ENCODE measurements at regions not wholly inside any gene's neighbourhood (a gene's known extent, or its start where the extent isn't known, plus 50 kb on each side); places are given as distances from the start of the nearest gene placed in this dataset.

DNA sequence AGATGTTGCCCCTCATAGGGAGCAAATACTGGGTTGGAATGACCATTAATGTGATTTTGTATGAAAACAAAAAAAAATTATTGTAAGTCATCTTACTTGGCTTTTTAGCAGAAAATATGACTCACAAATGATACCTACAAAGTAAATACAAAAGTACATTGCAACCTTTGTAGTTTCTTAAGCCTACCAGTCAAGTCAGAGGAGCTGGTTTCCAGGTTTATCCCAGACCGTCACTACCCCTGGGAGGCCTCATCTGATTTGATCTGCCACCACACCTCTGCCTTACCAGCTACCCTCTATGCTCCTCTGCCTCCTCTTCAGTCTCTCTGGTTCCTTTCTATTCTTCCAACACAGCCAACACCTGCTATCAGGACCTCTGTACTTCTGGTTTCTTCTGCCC, 349.9 kb upstream of the CCNH start:
- H3K4me3 ChIP-seq: no peak overlapping the region
- 88 to 91% methylated on average over 1 of the region's 1 CpG for WGBS, 2 donors

DNA sequence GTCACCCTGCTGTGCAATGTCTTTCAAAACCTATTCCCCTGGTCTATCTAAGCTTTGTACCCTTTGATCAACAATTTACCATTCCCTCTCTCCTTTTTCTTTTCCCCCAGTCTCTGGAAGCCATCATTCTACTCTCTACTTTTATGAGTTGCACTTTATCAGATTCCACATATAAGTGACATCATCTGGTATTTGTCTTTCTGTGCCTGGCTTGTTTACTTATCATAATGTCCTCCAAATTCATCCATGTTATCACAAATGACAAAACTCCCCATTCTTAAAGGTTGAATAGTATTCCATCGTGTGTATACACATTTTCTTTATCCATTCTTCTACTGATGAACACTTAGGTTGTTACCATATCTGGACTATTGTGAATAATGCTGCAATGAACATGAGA, 344.2 kb upstream of the CCNH start:
- Histone ChIP-seq H3K4me1 (no peaks in the 10 kb centered on the region), H3K27me3 (no peaks in the 10 kb centered on the region), H3K27ac (no peak overlapping the region), H3K4me3 (no peak overlapping the region), H3K9me3 (no peaks in the 10 kb centered on the region), H3K36me3 (no peaks in the 10 kb centered on the region)
- WGBS, 2 donors: 76 to 79% methylated on average over 1 of the region's 1 CpG
- TF ChIP-seq EP300 (IDR thresholded peaks at IDR 0.05): no peak
- TF ChIP-seq, protein P1, sequence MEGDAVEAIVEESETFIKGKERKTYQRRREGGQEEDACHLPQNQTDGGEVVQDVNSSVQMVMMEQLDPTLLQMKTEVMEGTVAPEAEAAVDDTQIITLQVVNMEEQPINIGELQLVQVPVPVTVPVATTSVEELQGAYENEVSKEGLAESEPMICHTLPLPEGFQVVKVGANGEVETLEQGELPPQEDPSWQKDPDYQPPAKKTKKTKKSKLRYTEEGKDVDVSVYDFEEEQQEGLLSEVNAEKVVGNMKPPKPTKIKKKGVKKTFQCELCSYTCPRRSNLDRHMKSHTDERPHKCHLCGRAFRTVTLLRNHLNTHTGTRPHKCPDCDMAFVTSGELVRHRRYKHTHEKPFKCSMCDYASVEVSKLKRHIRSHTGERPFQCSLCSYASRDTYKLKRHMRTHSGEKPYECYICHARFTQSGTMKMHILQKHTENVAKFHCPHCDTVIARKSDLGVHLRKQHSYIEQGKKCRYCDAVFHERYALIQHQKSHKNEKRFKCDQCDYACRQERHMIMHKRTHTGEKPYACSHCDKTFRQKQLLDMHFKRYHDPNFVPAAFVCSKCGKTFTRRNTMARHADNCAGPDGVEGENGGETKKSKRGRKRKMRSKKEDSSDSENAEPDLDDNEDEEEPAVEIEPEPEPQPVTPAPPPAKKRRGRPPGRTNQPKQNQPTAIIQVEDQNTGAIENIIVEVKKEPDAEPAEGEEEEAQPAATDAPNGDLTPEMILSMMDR (IDR thresholded peaks at IDR 0.05): no peak
- TF ChIP-seq POLR2A (IDR thresholded peaks at IDR 0.05): no peak
- DNase-seq (ENCODE audit: low spot score in 2 of 2): no peak

More for the DNA sequence above, 349.9 kb upstream of the CCNH start:
- no peaks in the 10 kb centered on the region for H3K27me3 ChIP-seq
- no peaks in the 10 kb centered on the region for H3K36me3 ChIP-seq
- no peak for TF ChIP-seq POLR2A (IDR thresholded peaks at IDR 0.05)
- no peaks in the 10 kb centered on the region for H3K9me3 ChIP-seq
- H3K4me1 ChIP-seq: no peaks in the 10 kb centered on the region
- no peak overlapping the region for H3K27ac ChIP-seq
- no peak for DNase-seq (ENCODE audit: low spot score in 2 of 2)

DNA sequence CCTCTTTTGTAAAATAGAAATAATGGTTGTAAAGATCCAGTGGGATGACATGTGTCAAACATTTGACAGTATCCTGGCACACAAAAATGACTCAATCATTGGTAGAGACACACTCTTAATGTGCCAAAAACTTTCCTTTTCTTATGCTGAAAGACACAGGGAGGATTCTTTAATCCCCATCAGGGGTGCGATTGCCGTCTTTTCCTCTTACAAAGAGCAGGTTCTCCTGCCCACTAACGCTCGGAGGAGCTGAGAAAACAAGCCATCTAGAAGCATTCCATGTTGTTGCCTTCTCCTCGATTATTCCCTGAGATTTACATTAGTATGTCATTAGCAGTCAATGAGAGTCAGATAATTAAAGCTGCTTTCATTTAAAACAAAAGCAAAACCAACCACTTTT, 342.6 kb upstream of the CCNH start:
- no peak overlapping the region for H3K4me3 ChIP-seq
- 51 to 53% methylated on average over 5 of the region's 5 CpGs for WGBS, 2 donors
- H3K9me3 ChIP-seq: no peaks in the 10 kb centered on the region
- no peak overlapping the region for H3K27ac ChIP-seq
- no peaks in the 10 kb centered on the region for H3K4me1 ChIP-seq
- no peak for TF ChIP-seq POLR2A (IDR thresholded peaks at IDR 0.05)
- TF ChIP-seq EP300 (IDR thresholded peaks at IDR 0.05): no peak
- TF ChIP-seq, protein P1 (IDR thresholded peaks at IDR 0.05): no peak
- no peaks in the 10 kb centered on the region for H3K27me3 ChIP-seq
- DNase-seq (ENCODE audit: low spot score in 2 of 2): no peak
- H3K36me3 ChIP-seq: no peaks in the 10 kb centered on the region

DNA sequence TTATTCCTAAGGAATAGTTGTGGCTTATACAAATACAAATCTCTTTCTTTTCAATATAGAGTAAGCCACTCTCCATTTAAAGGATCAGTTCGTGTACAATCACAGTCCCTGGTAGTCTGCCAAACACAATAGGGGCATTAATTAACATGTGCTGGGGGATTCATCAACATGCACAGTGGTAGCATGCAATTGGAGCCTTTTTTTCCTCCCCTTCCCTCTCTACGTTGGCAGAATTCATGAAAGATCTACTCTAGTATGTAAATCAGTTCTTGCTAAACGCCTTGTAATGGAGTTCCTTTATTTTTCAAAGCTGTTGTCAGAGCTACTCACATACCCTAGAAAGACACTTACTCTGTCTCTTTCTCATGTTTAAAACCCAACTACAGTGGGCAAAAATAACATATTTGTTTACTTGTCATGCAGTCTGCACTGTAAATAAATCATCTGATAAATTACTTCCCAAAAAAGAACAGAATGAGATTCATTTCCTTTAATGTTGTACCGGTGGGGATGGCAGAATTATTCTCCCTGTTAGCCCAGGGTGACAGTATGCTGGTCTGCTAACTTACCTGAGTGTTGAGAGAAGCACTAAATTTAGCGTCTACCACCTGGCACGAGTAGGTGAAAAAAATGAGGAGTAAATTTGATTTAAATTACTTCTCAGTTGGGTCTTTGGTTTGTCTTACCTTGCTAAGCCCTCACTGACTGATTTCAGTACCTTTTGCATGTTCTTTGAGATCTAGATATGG, 341.5 kb upstream of the CCNH start:
- no peak for DNase-seq (ENCODE audit: low spot score in 2 of 2)
- no peaks in the 10 kb centered on the region for H3K4me1 ChIP-seq
- H3K27ac ChIP-seq: no peak overlapping the region
- WGBS, 2 donors: 24 to 29% methylated on average over 6 of the region's 6 CpGs
- no peak for TF ChIP-seq EP300 (IDR thresholded peaks at IDR 0.05)
- TF ChIP-seq, protein P1 (IDR thresholded peaks at IDR 0.05): no peak
- TF ChIP-seq POLR2A (IDR thresholded peaks at IDR 0.05): no peak
- H3K4me3 ChIP-seq: no peak overlapping the region
- no peaks in the 10 kb centered on the region for H3K36me3 ChIP-seq
- no peaks in the 10 kb centered on the region for H3K27me3 ChIP-seq
- H3K9me3 ChIP-seq: no peaks in the 10 kb centered on the region

DNA sequence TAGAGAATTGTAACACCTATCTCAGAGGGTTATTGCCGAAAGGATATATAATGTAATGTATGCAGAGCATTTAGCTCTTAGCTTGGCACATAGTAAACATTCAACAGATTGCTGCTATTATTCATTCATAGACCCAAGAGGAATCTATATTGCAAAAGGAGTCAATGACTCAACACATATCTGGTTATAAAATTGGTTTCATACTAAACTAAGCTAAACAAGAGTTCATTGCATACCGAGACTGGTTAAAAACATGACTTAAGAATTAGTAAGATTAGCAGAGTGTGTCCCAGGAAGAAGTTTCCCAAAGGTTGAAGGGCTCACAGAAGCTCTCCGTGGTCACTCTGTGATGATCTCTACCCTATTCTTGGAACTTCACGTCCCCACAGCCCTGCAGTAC, 339.6 kb upstream of the CCNH start:
- Histone ChIP-seq H3K27me3 (no peaks in the 10 kb centered on the region), H3K4me1 (no peaks in the 10 kb centered on the region), H3K9me3 (no peaks in the 10 kb centered on the region), H3K27ac (no peak overlapping the region), H3K4me3 (no peak overlapping the region), H3K36me3 (no peaks in the 10 kb centered on the region)
- WGBS, 2 donors: 82 to 84% methylated on average over 4 of the region's 4 CpGs
- TF ChIP-seq POLR2A (IDR thresholded peaks at IDR 0.05) (no peak), EP300 (IDR thresholded peaks at IDR 0.05) (no peak)
- TF ChIP-seq, protein P1 (IDR thresholded peaks at IDR 0.05): no peak
- DNase-seq (ENCODE audit: low spot score in 2 of 2): no peak

Data from tibial nerve (tissue), 4 donors.